ENCODE measurements at regions not wholly inside any gene's neighbourhood (a gene's known extent, or its start where the extent isn't known, plus 50 kb on each side); places are given as distances from the start of the nearest gene placed in this dataset.

GRCh38 chr18:22473366-22473765, 55.7 kb upstream of the CTAGE1 start:
- no peak for TF ChIP-seq CTCF (IDR thresholded peaks at IDR 0.05; ENCODE audit: low read depth, low read length, missing control alignments)
- no peak for DNase-seq (ENCODE audit: low read depth)
- H3K4me3 ChIP-seq (ENCODE audit: low read depth, low read length): no peak overlapping the region

GRCh38 chr18:22475426-22476100, 57.8 kb upstream of the CTAGE1 start:
- no peak overlapping the region for H3K4me3 ChIP-seq (ENCODE audit: low read depth, low read length)
- no peak for TF ChIP-seq CTCF (IDR thresholded peaks at IDR 0.05; ENCODE audit: low read depth, low read length, missing control alignments)
- no peak for DNase-seq (ENCODE audit: low read depth)

- H3K4me3 ChIP-seq (ENCODE audit: low read depth, low read length): no peak overlapping the region
- no peak for DNase-seq (ENCODE audit: low read depth)
- TF ChIP-seq CTCF (IDR thresholded peaks at IDR 0.05; ENCODE audit: low read depth, low read length, missing control alignments): no peak
Observed at GRCh38 chr18:22477222-22477621, 59.5 kb upstream of the CTAGE1 start.

- no peak for TF ChIP-seq CTCF (IDR thresholded peaks at IDR 0.05; ENCODE audit: low read depth, low read length, missing control alignments)
- no peak for DNase-seq (ENCODE audit: low read depth)
- no peak overlapping the region for H3K4me3 ChIP-seq (ENCODE audit: low read depth, low read length)
Observed at GRCh38 chr18:22482948-22483347, 65.2 kb upstream of the CTAGE1 start.

GRCh38 chr18:22483407-22483806, 65.7 kb upstream of the CTAGE1 start:
- DNase-seq (ENCODE audit: low read depth): no peak
- no peak for TF ChIP-seq CTCF (IDR thresholded peaks at IDR 0.05; ENCODE audit: low read depth, low read length, missing control alignments)
- no peak overlapping the region for H3K4me3 ChIP-seq (ENCODE audit: low read depth, low read length)

GRCh38 chr18:22484471-22484870, 66.8 kb upstream of the CTAGE1 start:
- no peak overlapping the region for H3K4me3 ChIP-seq (ENCODE audit: low read depth, low read length)
- no peak for TF ChIP-seq CTCF (IDR thresholded peaks at IDR 0.05; ENCODE audit: low read depth, low read length, missing control alignments)
- DNase-seq (ENCODE audit: low read depth): no peak

GRCh38 chr18:22485808-22486244, 68.1 kb upstream of the CTAGE1 start:
- H3K4me3 ChIP-seq (ENCODE audit: low read depth, low read length): no peak overlapping the region
- no peak for DNase-seq (ENCODE audit: low read depth)
- TF ChIP-seq CTCF (IDR thresholded peaks at IDR 0.05; ENCODE audit: low read depth, low read length, missing control alignments): no peak

Measured in GM12864 (cell line).